OCI-LY3 (cell line): ENCODE measurements at regions not wholly inside any gene's neighbourhood (a gene's known extent, or its start where the extent isn't known, plus 50 kb on each side); places are given as distances from the start of the nearest gene placed in this dataset.

Experiments used
- CTCF ChIP-seq: fragments of 200-600, 300-600 bp; sonication (generic); IDR thresholded peaks from 2 replicates; pipeline ENCODE4 v1.5.1; 2014; ENCODE audit warnings: antibody characterized with exemption, low read length, low read depth
- EZH2phosphoT487 ChIP-seq: fragments of 200-600 bp; shearing (Covaris generic); IDR thresholded peaks from 2 replicates; pipeline ENCODE4 v1.6.1; 2018; ENCODE audit warnings: antibody characterized with exemption, mixed run types, low read depth

- TF ChIP-seq CTCF (no peak), EZH2phosphoT487 (no peak)
Observed at GRCh38 chr18:38539856-38540255, 974.3 kb upstream of the CELF4 start.
